Panc1 (cell line): ENCODE measurements at regions not wholly inside any gene's neighbourhood (a gene's known extent, or its start where the extent isn't known, plus 50 kb on each side); places are given as distances from the start of the nearest gene placed in this dataset.

Experiments
- ATAC-seq: fragments of 200-7000 bp; cut with Tn5 transposase; 2 replicates; pipeline ENCODE4 v1.9.1; 2020; ENCODE audit warnings: mild to moderate bottlenecking, moderate library complexity
- BruUV-seq: library from RNA; stranded (reverse); fragments of 400-500 nt; replicated peaks from 2 replicates; lab custom pipeline; 2021; lab: Mats Ljungman, UMichigan
- CTCF ChIA-PET: fragments of 300-600 bp; sonication (Branson Sonifier 250); formaldehyde crosslinking; loops from one replicate; lab custom pipeline; 2022; ENCODE audit warnings: antibody characterized with exemption; lab: Charles Lee
- POLR2A ChIA-PET: fragments of 300-600 bp; sonication (Branson Sonifier 250); formaldehyde crosslinking; loops from one replicate; lab custom pipeline; 2022; ENCODE audit warnings: antibody characterized with exemption; lab: Charles Lee
- DNase-seq: peaks from one replicate; pipeline ENCODE4 v3.0.0-alpha.2; 2010; ENCODE audit warnings: low read depth, low spot score
- H3K27ac ChIP-seq: 2 replicates; pipeline ENCODE4 v1.5.1; 2011; ENCODE audit warnings: mild to moderate bottlenecking, low read length, inconsistent platforms
- H3K27me3 ChIP-seq: fragments of 200-500 bp; sonication (Bioruptor generic); 2 replicates; pipeline ENCODE4 v1.6.0; 2014; ENCODE audit warnings: low read length, inconsistent platforms; ENCODE audit not compliant: control insufficient read depth, insufficient read depth
- H3K36me3 ChIP-seq: fragments of 200-500 bp; sonication (Bioruptor generic); 2 replicates; pipeline ENCODE4 v1.5.1; 2014; ENCODE audit warnings: inconsistent platforms, mild to moderate bottlenecking, low read length, moderate library complexity; ENCODE audit not compliant: control insufficient read depth, insufficient read depth
- H3K4me1 ChIP-seq: 2 replicates; pipeline ENCODE4 v1.5.1; 2011; ENCODE audit warnings: inconsistent platforms, mild to moderate bottlenecking, low read length, moderate library complexity; ENCODE audit not compliant: control insufficient read depth, insufficient read depth
- H3K4me3 ChIP-seq, 2 experiments: 2 replicates each; pipeline ENCODE4 v1.5.1; 2011 to 2012; ENCODE audit warnings: low read depth in 2 of 2, low read length in 2 of 2, mild to moderate bottlenecking in 2 of 2, inconsistent platforms in 1 of 2, moderate library complexity in 1 of 2
- H3K9me3 ChIP-seq: fragments of 200-500 bp; sonication (Bioruptor generic); 2 replicates; pipeline ENCODE4 v1.5.1; 2014; ENCODE audit warnings: low read depth, mild to moderate bottlenecking, inconsistent platforms, low read length, moderate library complexity; ENCODE audit not compliant: control insufficient read depth, insufficient read depth
- CTCF ChIP-seq: fragments of 450-650 bp; IDR thresholded peaks from 2 replicates; pipeline ENCODE4 v1.5.1; 2017; ENCODE audit warnings: mild to moderate bottlenecking
- POLR2AphosphoS5 ChIP-seq: IDR thresholded peaks from 2 replicates; pipeline ENCODE4 v1.6.1; 2012; ENCODE audit warnings: mild to moderate bottlenecking, low read depth, low read length, moderate library complexity
- REST ChIP-seq, 2 experiments: IDR thresholded peaks; 2 replicates each; pipeline ENCODE4 v1.6.1; 2011 to 2012; ENCODE audit warnings: low read depth in 2 of 2, control low read depth in 1 of 2, low read length in 1 of 2, mild to moderate bottlenecking in 1 of 2, moderate library complexity in 1 of 2; ENCODE audit not compliant: insufficient read depth in 1 of 2
- SIN3A ChIP-seq: IDR thresholded peaks from 2 replicates; pipeline ENCODE4 v1.6.1; 2012; ENCODE audit warnings: low read depth, mild to moderate bottlenecking, low read length, moderate library complexity, borderline replicate concordance; ENCODE audit not compliant: insufficient read depth
- TCF7L2 ChIP-seq: IDR thresholded peaks from 2 replicates; pipeline ENCODE4 v1.6.1; 2011; ENCODE audit warnings: mild to moderate bottlenecking, low read depth, low read length, inconsistent platforms
- in situ Hi-C: cut with HindIII; loops from 2 replicates; pipeline ENCODE4 v1.10.0; 2016; ENCODE audit warnings: low sequenced_read_pairs, low pct_unique_long_range_greater_than_20kb
- intact Hi-C: fragments of 100-400 bp; cut with micrococcal nuclease; formaldehyde crosslinking; loops from one replicate; pipeline ENCODE4 v1.10.0; 2022; ENCODE audit not compliant: unreplicated experiment

- DNase-seq (no peak), ATAC-seq (no peak)
- CTCF ChIA-PET, result no interaction called here
- BruUV-seq, result no TSS peak
- TF ChIP-seq REST (IDR thresholded peaks at IDR 0.05; ENCODE audit: insufficient read depth in 1 of 2, low read depth in 2 of 2, low read length in 1 of 2) (no peak), SIN3A (no peak), CTCF (no peak), TCF7L2 (no peak), POLR2AphosphoS5 (no peak)
- in situ Hi-C loops (no loop called here), intact Hi-C loops (no loop called here)
- H3K36me3 ChIP-seq, result no peaks in the 10 kb centered on the region
- no peak overlapping the region for H3K4me3 ChIP-seq
- H3K27me3 ChIP-seq, result no peaks in the 10 kb centered on the region
- POLR2A ChIA-PET, result no interaction called here
- H3K4me1 ChIP-seq, result peaks cover 5% of the 10 kb centered on the region; the same call in 1 of the 2 replicates
- no peak overlapping the region for H3K27ac ChIP-seq
- H3K9me3 ChIP-seq, result no peaks in the 10 kb centered on the region
These were observed 50.6 kb upstream of the RAPGEF2 start for GRCh38 chr4:159052315-159052714.
